ENCODE measurements at regions not wholly inside any gene's neighbourhood (a gene's known extent, or its start where the extent isn't known, plus 50 kb on each side); places are given as distances from the start of the nearest gene placed in this dataset.
"Not testable (repeated sequence)": the region's sequence is repeated elsewhere in the genome, so short reads cannot be mapped to it uniquely, and the experiment has no call there.

- DNase-seq, result no peak
Measured at GRCh38 chr2:126952216-126952615, 53.5 kb downstream of the TEX51 start.

GRCh38 chr2:126953483-126953882 is 54.8 kb downstream of the TEX51 start:
- DNase-seq, result no peak

GRCh38 chr2:126954831-126955230 is 56.1 kb downstream of the TEX51 start:
- no peak for DNase-seq

GRCh38 chr2:126956773-126957172 is 58.1 kb downstream of the TEX51 start:
- not testable (repeated sequence) for DNase-seq

GRCh38 chr2:126963390-126963789 is 64.7 kb downstream of the TEX51 start:
- DNase-seq, result no peak

GRCh38 chr2:126966601-126967000 is 67.9 kb downstream of the TEX51 start:
- no peak for DNase-seq

- peak; percentile 37 for DNase-seq
Measured at GRCh38 chr2:126970583-126970982, 71.9 kb downstream of the TEX51 start.

- no peak for DNase-seq
Measured at GRCh38 chr2:126971162-126971480, 72.4 kb downstream of the TEX51 start.

- DNase-seq, result peak; percentile 56
Measured at GRCh38 chr2:126971481-126972278, 73.0 kb downstream of the TEX51 start.

- no peak for DNase-seq
Measured at GRCh38 chr2:126972279-126972626, 73.6 kb downstream of the TEX51 start.

GRCh38 chr2:126973745-126974144 is 75.1 kb downstream of the TEX51 start:
- no peak for DNase-seq

- DNase-seq, result no peak
Measured at GRCh38 chr2:126975671-126976655, 77.3 kb downstream of the TEX51 start.

GRCh38 chr2:126976721-126977328 is 78.1 kb downstream of the TEX51 start:
- DNase-seq, result no peak

- DNase-seq, result no peak
Measured at GRCh38 chr2:126978333-126978732, 79.6 kb downstream of the TEX51 start.

- no peak for DNase-seq
Measured at GRCh38 chr2:126979039-126980003, 80.6 kb downstream of the TEX51 start.

- DNase-seq, result peak; percentile 26
Measured at GRCh38 chr2:126981476-126981875, 82.8 kb downstream of the TEX51 start.

GRCh38 chr2:126982935-126983334 is 84.2 kb downstream of the TEX51 start:
- DNase-seq, result no peak

GRCh38 chr2:126986631-126987187 is 88.0 kb downstream of the TEX51 start:
- no peak for DNase-seq

GRCh38 chr2:126988482-126988881 is 89.8 kb downstream of the TEX51 start:
- no peak for DNase-seq

GRCh38 chr2:126989064-126989463 is 90.4 kb downstream of the TEX51 start:
- DNase-seq, result not testable (repeated sequence)

GRCh38 chr2:126990200-126990599 is 91.5 kb downstream of the TEX51 start:
- DNase-seq, result no peak
